Kasumi-1 (cell line): ENCODE measurements at regions not wholly inside any gene's neighbourhood (a gene's known extent, or its start where the extent isn't known, plus 50 kb on each side); places are given as distances from the start of the nearest gene placed in this dataset.
"Not testable (repeated sequence)": the region's sequence is repeated elsewhere in the genome, so short reads cannot be mapped to it uniquely, and the experiment has no call there.

ENCODE experiments used
- DNase-seq, 2 experiments: peaks; one replicate each; lab custom pipeline; 2025; lab: John Stamatoyannopoulos, UW

DNA sequence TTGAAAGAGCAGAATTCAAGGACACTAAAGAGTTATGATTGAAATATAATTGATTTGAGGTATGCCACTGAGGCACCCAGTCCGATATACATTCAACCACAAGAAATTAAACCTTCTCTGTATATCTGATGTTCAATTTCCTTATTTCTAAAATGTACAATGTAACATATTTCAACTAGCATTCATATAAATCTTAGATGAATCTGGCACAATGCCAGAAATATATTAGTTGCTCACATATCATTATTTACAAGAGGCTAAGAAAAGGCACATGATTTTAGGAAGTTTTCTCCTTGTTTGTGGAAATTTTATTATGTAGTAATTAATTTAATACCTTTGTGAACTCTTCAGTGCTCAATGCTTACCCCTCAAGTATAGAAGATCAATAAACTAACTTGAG lies 532.3 kb downstream of the KCNA4 start:
- no peak for DNase-seq

DNA sequence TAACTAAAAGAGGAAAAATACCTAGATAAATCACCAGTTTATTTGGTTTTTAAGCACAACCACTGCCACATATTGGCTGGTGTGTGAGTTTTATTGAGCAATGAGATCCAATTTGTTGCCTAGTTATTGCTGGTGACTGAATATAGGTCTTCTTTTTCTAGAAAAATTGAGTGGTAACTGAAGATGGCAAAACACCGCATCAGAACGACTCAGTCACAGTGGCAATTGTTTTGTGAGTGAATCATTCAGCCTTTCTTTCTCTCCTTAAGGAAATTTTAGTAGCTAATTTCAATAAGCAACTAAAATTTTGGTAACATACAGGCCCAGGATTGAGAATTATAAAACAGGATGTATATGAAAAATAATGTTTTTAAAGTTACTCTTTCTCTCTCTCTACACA lies 533.0 kb downstream of the KCNA4 start:
- DNase-seq = peak in 1 of 2 experiments; percentile 7

- no peak for DNase-seq
Measured at GRCh38 chr11:29482510-29482909, 534.3 kb downstream of the KCNA4 start.

DNA sequence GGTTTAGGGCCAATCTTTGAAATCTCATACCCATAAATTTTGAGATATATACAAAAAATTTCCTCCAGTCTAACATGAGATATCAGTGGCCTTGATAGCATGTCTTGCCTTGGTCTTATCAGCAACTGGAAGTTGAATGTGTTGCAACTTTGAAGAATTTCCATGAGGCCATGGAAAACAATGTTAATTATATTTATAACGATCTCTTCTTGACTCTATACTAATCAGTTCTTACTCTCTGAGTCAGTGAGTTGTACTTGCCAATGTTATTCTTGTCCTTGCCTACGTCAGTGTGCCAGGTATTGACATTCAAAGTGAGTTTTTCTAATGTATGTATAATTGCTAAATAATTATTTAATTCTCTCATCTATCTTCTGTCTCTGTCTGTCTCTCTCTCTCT lies 535.1 kb downstream of the KCNA4 start:
- no peak for DNase-seq

DNA sequence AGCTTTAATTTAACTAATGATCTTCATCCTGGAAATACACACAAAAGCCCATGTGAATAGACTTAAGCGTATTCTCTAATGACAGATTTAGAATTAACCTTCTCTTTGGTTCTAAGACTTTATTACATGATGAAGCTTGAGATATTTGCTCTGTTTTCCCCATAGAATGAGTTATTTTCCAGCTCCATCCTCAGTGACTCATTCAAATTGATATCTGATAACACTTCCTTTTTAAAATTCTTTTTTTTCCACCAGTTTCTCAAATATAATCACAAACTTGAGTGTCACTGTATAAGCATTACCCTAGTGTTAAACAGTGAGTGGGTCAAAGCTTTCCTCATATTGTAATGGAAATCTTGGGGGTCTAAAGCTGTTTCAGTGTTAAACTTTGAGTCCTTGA lies 535.8 kb downstream of the KCNA4 start:
- DNase-seq = no peak

- DNase-seq = no peak
Measured at GRCh38 chr11:29458252-29458651, 558.6 kb downstream of the KCNA4 start.

GRCh38 chr11:29452146-29452545 lies 564.7 kb downstream of the KCNA4 start:
- DNase-seq = no peak

GRCh38 chr11:29449281-29450074 lies 567.4 kb downstream of the KCNA4 start:
- no peak for DNase-seq

DNA sequence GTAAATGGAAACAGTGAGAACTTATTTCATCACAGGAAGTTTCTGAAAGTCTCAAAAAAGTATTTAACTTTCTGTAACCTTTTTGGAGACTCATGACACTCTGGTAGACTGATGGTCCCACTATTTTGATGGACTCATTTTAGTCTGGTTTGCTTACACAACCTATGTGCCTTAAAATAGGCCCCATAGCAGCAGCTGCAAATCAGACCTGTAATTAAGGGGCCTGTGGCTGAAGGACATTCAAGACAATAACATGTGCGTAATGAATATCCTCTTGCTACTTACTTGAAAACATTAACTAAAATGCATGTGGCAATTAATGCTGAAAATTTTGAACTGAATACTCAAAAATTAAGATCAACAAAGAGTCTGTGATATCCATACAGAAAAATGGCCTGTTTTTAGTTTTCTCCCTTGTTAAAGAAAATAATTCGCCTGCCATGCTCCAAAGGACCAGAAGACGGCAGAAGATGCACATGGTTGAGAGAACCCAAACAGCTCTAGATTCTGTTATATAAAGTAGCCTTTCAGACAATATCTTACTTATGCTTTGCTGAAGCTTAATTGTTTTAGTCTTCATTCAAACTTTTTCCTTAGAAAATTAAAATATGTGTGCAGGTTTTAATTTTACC lies 568.5 kb downstream of the KCNA4 start:
- DNase-seq = peak; percentile 39 to 61

DNA sequence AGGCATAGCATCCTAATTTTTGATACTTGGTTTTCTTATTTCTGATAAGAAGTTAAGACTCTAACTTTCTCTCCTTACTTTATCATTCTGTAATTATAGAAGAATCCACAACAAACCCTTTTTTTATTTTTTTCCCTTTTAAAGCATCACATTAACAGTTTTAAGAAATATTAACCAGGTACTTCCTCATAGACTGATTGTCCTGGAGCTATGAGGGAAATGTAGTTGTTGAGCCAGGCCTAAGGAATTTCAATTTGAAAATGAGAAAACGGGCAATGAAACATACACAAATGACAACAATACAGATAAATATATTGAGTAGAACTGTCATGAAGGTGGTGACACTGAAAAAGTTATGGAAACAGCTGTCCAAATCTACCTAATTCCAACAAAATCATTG lies 569.0 kb downstream of the KCNA4 start:
- DNase-seq = no peak

DNA sequence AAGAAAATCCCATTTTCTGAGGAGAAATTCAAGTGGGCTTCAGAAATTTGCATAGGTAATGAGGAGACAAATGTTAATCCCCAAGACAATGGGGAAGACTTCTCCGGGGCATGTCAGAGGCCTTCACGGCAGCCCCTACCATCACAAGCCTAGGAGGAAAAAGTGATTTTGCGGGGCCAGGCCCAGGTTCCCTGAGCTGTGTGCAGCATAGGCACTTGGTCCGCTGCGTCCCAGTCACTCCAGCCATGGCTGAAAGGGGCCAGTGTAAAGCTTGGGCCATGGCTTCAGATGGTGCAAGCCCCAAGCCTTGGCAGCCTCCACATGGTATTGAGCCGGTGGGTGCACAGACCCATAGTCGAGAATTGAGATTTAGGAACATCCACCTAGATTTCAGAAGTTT lies 570.7 kb downstream of the KCNA4 start:
- DNase-seq = no peak

GRCh38 chr11:29445191-29445590 lies 571.6 kb downstream of the KCNA4 start:
- DNase-seq = not testable (repeated sequence)

DNA sequence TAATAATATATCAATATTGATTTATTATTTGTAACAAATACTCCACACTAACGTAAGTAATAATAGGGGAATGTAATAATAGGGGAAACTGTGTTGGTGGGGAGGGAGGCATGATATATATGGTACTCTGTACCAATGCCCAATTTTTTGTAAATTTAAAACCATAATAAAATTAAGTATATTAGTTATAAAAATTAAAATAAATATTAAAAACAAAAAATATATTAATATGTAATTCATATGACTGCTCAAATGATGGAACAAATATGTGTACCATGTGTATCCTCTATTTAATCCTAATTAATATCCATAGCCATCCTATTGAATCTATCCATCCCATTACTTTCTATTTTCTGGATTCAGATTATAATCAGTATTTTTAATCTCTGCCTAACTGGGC lies 578.0 kb downstream of the KCNA4 start:
- no peak for DNase-seq

GRCh38 chr11:29435421-29435820 lies 581.4 kb downstream of the KCNA4 start:
- no peak for DNase-seq

DNA sequence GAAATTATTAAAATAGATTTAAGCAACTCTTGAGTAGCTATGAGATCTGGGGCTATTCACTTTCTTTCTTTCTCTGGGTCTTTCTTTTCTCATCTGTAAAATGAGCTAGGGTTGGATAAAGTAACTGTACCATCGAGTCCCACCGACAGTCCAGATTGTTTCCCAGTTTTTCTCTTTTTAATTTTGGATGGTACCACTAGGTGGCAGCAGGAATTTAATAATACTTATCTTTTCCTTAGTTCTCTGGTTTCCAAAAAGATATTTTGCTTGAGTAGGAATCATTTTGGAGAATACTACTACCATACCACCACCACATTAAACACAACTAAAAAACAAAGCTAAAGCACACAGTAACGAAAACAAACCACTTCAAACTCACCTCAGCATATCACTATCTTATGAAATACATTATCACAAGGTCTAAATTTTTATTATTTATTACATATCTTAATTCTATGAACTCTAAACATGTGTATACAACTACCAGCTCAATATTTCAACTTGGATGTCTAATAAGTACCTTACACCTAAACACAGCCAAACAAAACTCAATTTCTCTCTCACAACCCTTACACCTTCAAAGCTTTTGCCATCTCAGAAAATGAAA lies 584.0 kb downstream of the KCNA4 start:
- DNase-seq = peak; percentile 33 to 59

DNA sequence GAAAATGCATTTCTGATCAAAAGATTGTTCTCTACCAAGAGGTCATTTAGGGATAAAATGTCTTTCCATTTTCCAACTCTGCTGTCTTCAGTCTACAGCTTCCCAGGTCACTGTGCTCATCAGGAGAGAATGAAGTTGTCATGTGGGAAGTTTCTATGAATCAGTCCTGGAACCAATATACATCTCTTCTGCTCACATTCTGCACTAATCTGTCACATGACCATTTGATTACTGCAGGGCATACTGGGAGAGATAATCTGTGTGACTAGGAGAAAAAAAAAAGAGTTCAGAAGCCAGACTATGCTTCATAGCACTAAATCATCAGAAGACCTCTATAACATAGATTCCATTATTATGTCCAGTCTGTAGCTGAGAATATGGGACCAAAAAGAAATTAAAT lies 611.5 kb downstream of the KCNA4 start:
- no peak for DNase-seq

DNA sequence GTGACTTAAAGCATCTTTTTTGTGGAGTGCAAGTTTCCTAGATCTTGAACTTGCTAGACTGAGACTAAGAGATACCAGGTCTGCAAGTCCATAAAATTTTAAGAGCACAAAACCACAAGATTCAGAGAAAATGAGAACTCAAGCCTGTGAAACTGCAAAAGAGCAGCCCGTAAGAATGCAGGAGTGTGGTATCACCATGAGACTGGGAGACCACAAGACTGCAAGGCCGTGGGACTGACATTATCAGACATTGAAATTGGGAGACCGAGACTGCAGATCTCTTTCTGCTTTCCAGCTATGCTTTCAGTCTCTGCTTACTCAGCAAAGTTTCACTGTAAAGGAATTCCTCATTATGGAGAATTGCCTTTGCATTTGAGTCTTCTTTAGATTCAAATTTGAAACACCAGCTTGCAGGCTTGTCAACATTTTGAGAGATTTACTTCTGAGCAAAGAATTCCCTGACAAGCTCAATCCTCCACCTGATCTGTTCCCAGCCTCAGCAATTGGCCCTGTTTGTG lies 621.2 kb downstream of the KCNA4 start:
- no peak for DNase-seq

DNA sequence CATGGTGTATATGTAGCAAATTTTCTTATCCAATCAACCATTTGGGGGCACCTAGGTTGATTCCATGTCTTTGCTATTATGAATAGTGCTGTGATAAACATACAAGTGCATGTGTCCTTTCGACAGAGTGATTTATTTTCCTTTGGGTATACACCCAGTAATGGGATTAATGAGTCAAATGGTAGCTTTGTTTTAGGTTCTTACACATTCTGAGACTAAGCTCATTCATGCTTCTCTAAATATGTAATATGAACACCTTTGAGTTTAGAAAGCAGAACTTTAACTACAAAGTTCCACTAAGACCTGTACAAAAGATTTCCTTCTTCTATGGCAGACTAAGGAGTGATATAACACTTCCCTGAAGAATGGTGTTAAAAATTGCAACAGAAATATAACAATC lies 627.0 kb downstream of the KCNA4 start:
- no peak for DNase-seq

DNA sequence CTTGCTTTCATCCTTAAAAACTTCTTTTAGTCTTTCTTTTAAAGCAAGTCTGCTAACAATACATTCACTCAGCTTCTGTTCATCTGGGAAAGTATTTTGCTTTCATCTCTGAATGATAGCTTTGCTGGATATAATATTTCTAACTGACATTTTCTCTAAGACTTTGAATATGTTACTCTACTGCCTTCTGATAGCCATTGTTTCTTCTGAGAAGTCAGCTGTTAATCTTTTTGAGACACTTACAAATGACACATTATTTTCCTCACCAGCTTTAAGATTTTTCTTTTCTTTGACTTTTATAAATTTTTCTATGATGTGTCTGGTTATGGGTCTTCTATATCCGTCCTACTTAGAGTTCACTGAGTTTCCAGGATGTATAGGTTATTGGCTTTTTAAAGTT lies 643.1 kb downstream of the KCNA4 start:
- DNase-seq = peak in 1 of 2 experiments; percentile 8

GRCh38 chr11:29368126-29368525 lies 648.7 kb downstream of the KCNA4 start:
- DNase-seq = no peak

- no peak for DNase-seq
Measured at GRCh38 chr11:29364006-29364405, 652.8 kb downstream of the KCNA4 start.

- no peak for DNase-seq
Measured at GRCh38 chr11:29361369-29361768, 655.5 kb downstream of the KCNA4 start.

- no peak for DNase-seq
Measured at GRCh38 chr11:29353833-29354232, 663.0 kb downstream of the KCNA4 start.
